Neural cell (in vitro differentiated cells): ENCODE measurements at regions not wholly inside any gene's neighbourhood (a gene's known extent, or its start where the extent isn't known, plus 50 kb on each side); places are given as distances from the start of the nearest gene placed in this dataset.

Experiments
- CTCF ChIP-seq: fragments of 450-650 bp; IDR thresholded peaks from 2 replicates; pipeline ENCODE4 v1.5.1; 2014; ENCODE audit warnings: antibody characterized with exemption, mild to moderate bottlenecking, moderate library complexity; ENCODE audit not compliant: poor library complexity, severe bottlenecking
- POLR2AphosphoS5 ChIP-seq: IDR thresholded peaks from 2 replicates; pipeline ENCODE4 v1.6.1; 2012
- SMC3 ChIP-seq: fragments of 450-650 bp; conservative IDR thresholded peaks from 2 replicates; pipeline ENCODE4 v1.6.1; 2014; ENCODE audit warnings: antibody characterized with exemption, mild to moderate bottlenecking, moderate library complexity; ENCODE audit not compliant: poor library complexity

DNA sequence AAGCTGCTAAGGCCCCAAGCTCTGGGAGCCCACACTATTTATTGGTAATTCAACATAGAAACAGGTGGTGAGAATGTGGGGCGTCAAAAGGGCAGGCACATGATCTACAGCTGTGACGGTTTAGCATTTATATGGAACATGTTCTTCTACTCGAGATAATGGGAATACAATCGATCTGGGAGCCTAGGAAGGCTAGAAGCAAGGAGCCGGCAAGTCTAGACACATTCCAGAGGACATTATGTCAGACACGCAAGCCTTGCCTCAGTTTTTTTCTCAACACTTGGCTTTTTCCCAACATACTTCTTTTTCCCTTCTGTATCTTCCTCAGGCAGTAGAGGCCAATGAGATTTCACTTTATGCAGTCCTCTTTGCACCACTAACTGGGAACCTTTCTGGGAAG, 315.7 kb upstream of the SLITRK5 start:
- no peak for TF ChIP-seq SMC3
- no peak for TF ChIP-seq CTCF
- TF ChIP-seq POLR2AphosphoS5, result no peak
